ENCODE measurements at regions not wholly inside any gene's neighbourhood (a gene's known extent, or its start where the extent isn't known, plus 50 kb on each side); places are given as distances from the start of the nearest gene placed in this dataset.
"Not testable (repeated sequence)": the region's sequence is repeated elsewhere in the genome, so short reads cannot be mapped to it uniquely, and the experiment has no call there.

GRCh38 chr15:79652972-79653371, 220.8 kb downstream of the MINAR1 start:
- TF ChIP-seq FOXP2 (optimal IDR thresholded peaks at IDR 0.05; ENCODE audit: control extremely low read depth, extremely low read length, insufficient read depth); POLR2AphosphoS5 (IDR thresholded peaks at IDR 0.05; ENCODE audit: borderline replicate concordance, low read depth, low read length): not testable (repeated sequence)

All from SK-N-MC (cell line).